OCI-LY3 (cell line): ENCODE measurements at regions not wholly inside any gene's neighbourhood (a gene's known extent, or its start where the extent isn't known, plus 50 kb on each side); places are given as distances from the start of the nearest gene placed in this dataset.

Experiments used
- H2AFZ ChIP-seq: fragments of 200-600, 300-600 bp; shearing (Covaris generic); 2 replicates; pipeline ENCODE4 v1.6.0; 2014; ENCODE audit warnings: antibody characterized with exemption, low read depth, low read length
- H3K27ac ChIP-seq: fragments of 200-600, 300-600 bp; sonication (generic); 2 replicates; pipeline ENCODE4 v1.5.1; 2014; ENCODE audit warnings: mild to moderate bottlenecking, low read length, moderate library complexity, mixed read lengths
- H3K27me3 ChIP-seq: fragments of 200-600, 300-600 bp; sonication (generic); 2 replicates; pipeline ENCODE4 v1.6.1; 2014; ENCODE audit warnings: low read depth, low read length, mixed read lengths
- H3K36me3 ChIP-seq: fragments of 200-600, 300-600 bp; sonication (generic); replicated peaks from 2 replicates; pipeline ENCODE3; 2014; ENCODE audit warnings: low read depth, low read length, mixed read lengths
- H3K4me1 ChIP-seq: fragments of 300-600, 200-600 bp; sonication (generic); 2 replicates; pipeline ENCODE4 v1.6.1; 2014; ENCODE audit warnings: low read length, mixed read lengths
- H3K4me2 ChIP-seq: fragments of 200-600, 300-600 bp; sonication (generic); 2 replicates; pipeline ENCODE4 v1.6.1; 2014; ENCODE audit warnings: low read length, mixed read lengths
- H3K4me3 ChIP-seq: fragments of 300-600, 200-600 bp; sonication (generic); 2 replicates; pipeline ENCODE4 v1.5.1; 2014; ENCODE audit warnings: antibody characterized with exemption, mild to moderate bottlenecking, low read length, moderate library complexity
- H3K79me2 ChIP-seq: fragments of 300-600, 200-600 bp; shearing (Covaris generic); 2 replicates; pipeline ENCODE4 v1.6.1; 2014; ENCODE audit warnings: mild to moderate bottlenecking, low read length, mixed read lengths
- H3K9ac ChIP-seq: fragments of 300-600, 200-600 bp; shearing (Covaris generic); 2 replicates; pipeline ENCODE4 v1.6.0; 2014; ENCODE audit warnings: mild to moderate bottlenecking, low read length, moderate library complexity
- H3K9me3 ChIP-seq: fragments of 200-600, 300-600 bp; shearing (Covaris generic); 2 replicates; pipeline ENCODE4 v1.6.1; 2014; ENCODE audit warnings: low read length, mixed read lengths; ENCODE audit not compliant: insufficient read depth
- H4K20me1 ChIP-seq: fragments of 200-600, 300-600 bp; sonication (generic); 2 replicates; pipeline ENCODE4 v1.6.1; 2016; ENCODE audit warnings: low read length, mixed read lengths; ENCODE audit not compliant: insufficient read depth
- EZH2phosphoT487 ChIP-seq: fragments of 200-600 bp; shearing (Covaris generic); IDR thresholded peaks from 2 replicates; pipeline ENCODE4 v1.6.1; 2018; ENCODE audit warnings: antibody characterized with exemption, mixed run types, low read depth
- TF ChIP-seq, protein P1 (sequence below): fragments of 200-600, 300-600 bp; sonication (generic); IDR thresholded peaks from 2 replicates; pipeline ENCODE4 v1.5.1; 2014; ENCODE audit warnings: antibody characterized with exemption, low read length, low read depth

DNA sequence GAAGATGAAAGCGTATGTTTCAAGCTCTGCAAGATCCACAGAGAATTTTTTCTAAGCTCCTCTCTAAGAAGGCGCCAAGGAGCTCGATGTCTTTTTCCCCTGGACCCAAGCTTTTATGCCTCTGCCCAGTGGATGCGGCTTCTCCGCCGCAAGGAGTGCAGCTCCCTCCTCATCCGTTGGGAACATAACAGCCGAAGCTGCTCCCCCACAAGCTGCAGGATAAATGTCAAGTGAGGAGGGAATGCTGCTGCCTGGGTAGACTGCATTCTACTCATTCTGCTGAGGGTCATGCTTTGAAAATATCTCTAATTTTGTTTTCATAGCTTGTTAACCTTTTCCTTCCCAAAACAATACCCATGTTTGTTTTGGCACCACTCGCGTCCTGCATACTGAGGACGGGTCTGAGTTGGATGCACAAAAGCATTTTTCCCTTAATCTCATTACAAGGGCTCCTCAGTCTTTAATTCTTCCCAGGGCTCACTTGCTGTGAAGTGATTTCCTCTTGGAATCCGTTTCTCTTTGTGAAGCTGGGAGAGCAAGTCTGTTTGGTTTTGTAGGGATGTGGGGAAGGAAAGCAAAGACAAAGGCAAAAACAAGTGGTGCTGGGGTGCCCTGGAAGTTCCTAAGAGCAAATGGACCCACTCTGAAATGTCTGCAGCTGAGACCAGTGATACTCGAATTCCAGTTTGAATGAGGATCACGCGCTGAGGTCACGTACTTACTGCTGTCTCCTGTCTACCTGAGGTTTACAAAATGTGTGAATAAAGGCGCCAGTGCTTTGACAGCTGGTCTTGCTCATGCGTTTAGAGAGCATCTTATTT lies 134.0 kb upstream of the IRF2BP2 start:
- H3K79me2 ChIP-seq = no peaks in the 10 kb centered on the region
- no peaks in the 10 kb centered on the region for H3K9me3 ChIP-seq
- H3K4me3 ChIP-seq = no peak overlapping the region
- no peak overlapping the region for H3K9ac ChIP-seq
- peaks cover 29% of the 10 kb centered on the region for H3K27me3 ChIP-seq
- TF ChIP-seq, protein P1, sequence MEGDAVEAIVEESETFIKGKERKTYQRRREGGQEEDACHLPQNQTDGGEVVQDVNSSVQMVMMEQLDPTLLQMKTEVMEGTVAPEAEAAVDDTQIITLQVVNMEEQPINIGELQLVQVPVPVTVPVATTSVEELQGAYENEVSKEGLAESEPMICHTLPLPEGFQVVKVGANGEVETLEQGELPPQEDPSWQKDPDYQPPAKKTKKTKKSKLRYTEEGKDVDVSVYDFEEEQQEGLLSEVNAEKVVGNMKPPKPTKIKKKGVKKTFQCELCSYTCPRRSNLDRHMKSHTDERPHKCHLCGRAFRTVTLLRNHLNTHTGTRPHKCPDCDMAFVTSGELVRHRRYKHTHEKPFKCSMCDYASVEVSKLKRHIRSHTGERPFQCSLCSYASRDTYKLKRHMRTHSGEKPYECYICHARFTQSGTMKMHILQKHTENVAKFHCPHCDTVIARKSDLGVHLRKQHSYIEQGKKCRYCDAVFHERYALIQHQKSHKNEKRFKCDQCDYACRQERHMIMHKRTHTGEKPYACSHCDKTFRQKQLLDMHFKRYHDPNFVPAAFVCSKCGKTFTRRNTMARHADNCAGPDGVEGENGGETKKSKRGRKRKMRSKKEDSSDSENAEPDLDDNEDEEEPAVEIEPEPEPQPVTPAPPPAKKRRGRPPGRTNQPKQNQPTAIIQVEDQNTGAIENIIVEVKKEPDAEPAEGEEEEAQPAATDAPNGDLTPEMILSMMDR = no peak
- H4K20me1 ChIP-seq = no peaks in the 10 kb centered on the region
- no peak overlapping the region for H2AFZ ChIP-seq
- H3K36me3 ChIP-seq = no peaks in the 10 kb centered on the region
- no peak overlapping the region for H3K4me2 ChIP-seq
- no peak overlapping the region for H3K27ac ChIP-seq
- peaks cover 5% of the 10 kb centered on the region; the same call in 1 of the 2 replicates for H3K4me1 ChIP-seq

DNA sequence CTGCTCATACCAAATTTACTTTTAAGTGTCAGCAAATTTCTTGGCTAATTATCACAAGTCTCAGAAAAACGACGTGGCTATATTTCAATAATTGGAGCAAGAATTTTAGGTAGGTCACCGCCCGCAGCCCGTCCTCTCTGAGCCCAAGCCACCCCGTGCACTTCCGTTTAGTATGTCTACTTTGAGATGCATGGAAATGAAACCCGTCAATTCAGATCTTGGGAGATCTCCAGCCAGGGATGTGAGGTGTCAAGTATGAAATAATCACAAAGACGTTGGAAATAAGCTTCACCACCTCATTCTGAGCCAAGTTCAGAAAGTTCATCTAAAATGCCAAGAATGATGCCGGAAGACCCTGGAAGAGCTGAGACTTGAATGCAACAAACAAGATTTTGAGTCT lies 132.6 kb upstream of the IRF2BP2 start:
- TF ChIP-seq EZH2phosphoT487 = no peak
- TF ChIP-seq, protein P1 = no peak
- H2AFZ ChIP-seq = no peak overlapping the region
- H3K27me3 ChIP-seq = peaks cover 29% of the 10 kb centered on the region
- H3K36me3 ChIP-seq = no peaks in the 10 kb centered on the region
- no peaks in the 10 kb centered on the region for H3K9me3 ChIP-seq
- no peaks in the 10 kb centered on the region for H4K20me1 ChIP-seq
- H3K4me3 ChIP-seq = peak overlapping the region; percentile 40
- H3K4me2 ChIP-seq = peak overlapping the region; percentile 59
- H3K4me1 ChIP-seq = peaks cover 5% of the 10 kb centered on the region; the same call in 1 of the 2 replicates
- no peaks in the 10 kb centered on the region for H3K79me2 ChIP-seq
- no peak overlapping the region for H3K27ac ChIP-seq
- H3K9ac ChIP-seq = no peak overlapping the region

- H3K9ac ChIP-seq = no peak overlapping the region
- TF ChIP-seq, protein P1 = no peak
- no peak for TF ChIP-seq EZH2phosphoT487
These were observed 128.0 kb upstream of the IRF2BP2 start for GRCh38 chr1:234737967-234738314.

GRCh38 chr1:234735916-234736315 lies 125.9 kb upstream of the IRF2BP2 start:
- Histone ChIP-seq H3K9me3 (no peaks in the 10 kb centered on the region), H2AFZ (no peak overlapping the region), H3K4me3 (no peak overlapping the region), H3K4me2 (no peak overlapping the region), H3K36me3 (no peaks in the 10 kb centered on the region), H3K79me2 (no peaks in the 10 kb centered on the region), H3K27me3 (no peaks in the 10 kb centered on the region), H3K4me1 (peaks cover 15% of the 10 kb centered on the region), H3K27ac (no peak overlapping the region), H4K20me1 (no peaks in the 10 kb centered on the region), H3K9ac (no peak overlapping the region)
- TF ChIP-seq, protein P1 = no peak
- no peak for TF ChIP-seq EZH2phosphoT487

More at GRCh38 chr1:234737967-234738314, 128.0 kb upstream of the IRF2BP2 start:
- Histone ChIP-seq H3K4me2 (no peak overlapping the region), H3K36me3 (no peaks in the 10 kb centered on the region), H2AFZ (no peak overlapping the region), H3K4me3 (no peak overlapping the region), H3K9me3 (no peaks in the 10 kb centered on the region), H3K4me1 (peaks cover 5% of the 10 kb centered on the region; the same call in 1 of the 2 replicates), H3K79me2 (no peaks in the 10 kb centered on the region), H4K20me1 (no peaks in the 10 kb centered on the region), H3K27ac (no peak overlapping the region), H3K27me3 (peaks cover 13% of the 10 kb centered on the region)
